ENCODE measurements at regions not wholly inside any gene's neighbourhood (a gene's known extent, or its start where the extent isn't known, plus 50 kb on each side); places are given as distances from the start of the nearest gene placed in this dataset.

GRCh38 chr5:57033103-57033502 lies 81.2 kb upstream of the MIER3 start:
- TF ChIP-seq, protein P1, sequence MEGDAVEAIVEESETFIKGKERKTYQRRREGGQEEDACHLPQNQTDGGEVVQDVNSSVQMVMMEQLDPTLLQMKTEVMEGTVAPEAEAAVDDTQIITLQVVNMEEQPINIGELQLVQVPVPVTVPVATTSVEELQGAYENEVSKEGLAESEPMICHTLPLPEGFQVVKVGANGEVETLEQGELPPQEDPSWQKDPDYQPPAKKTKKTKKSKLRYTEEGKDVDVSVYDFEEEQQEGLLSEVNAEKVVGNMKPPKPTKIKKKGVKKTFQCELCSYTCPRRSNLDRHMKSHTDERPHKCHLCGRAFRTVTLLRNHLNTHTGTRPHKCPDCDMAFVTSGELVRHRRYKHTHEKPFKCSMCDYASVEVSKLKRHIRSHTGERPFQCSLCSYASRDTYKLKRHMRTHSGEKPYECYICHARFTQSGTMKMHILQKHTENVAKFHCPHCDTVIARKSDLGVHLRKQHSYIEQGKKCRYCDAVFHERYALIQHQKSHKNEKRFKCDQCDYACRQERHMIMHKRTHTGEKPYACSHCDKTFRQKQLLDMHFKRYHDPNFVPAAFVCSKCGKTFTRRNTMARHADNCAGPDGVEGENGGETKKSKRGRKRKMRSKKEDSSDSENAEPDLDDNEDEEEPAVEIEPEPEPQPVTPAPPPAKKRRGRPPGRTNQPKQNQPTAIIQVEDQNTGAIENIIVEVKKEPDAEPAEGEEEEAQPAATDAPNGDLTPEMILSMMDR (IDR thresholded peaks at IDR 0.05): no peak
- no peak for TF ChIP-seq POLR2A (IDR thresholded peaks at IDR 0.05; ENCODE audit: low read depth)
